PC-9 (cell line): ENCODE measurements at regions not wholly inside any gene's neighbourhood (a gene's known extent, or its start where the extent isn't known, plus 50 kb on each side); places are given as distances from the start of the nearest gene placed in this dataset.

Source experiments
- BruUV-seq: library from RNA; stranded (reverse); fragments of 400-500 nt; replicated peaks from 2 replicates; lab custom pipeline; 2021; lab: Mats Ljungman, UMichigan
- CTCF ChIA-PET: fragments of 300-600 bp; sonication (Branson Sonifier 250); formaldehyde crosslinking; loops from one replicate; lab custom pipeline; 2022; ENCODE audit warnings: antibody characterized with exemption; lab: Charles Lee
- POLR2A ChIA-PET: fragments of 300-600 bp; sonication (Branson Sonifier 250); formaldehyde crosslinking; loops from one replicate; lab custom pipeline; 2022; ENCODE audit warnings: antibody characterized with exemption; ENCODE audit not compliant: unreplicated experiment; lab: Charles Lee
- DNase-seq, 2 experiments: peaks; one replicate each; pipeline versions ENCODE4 v3.0.0 to v3.0.0-alpha.2; 2015 to 2022; ENCODE audit warnings: mixed read lengths in 1 of 2
- H2AFZ ChIP-seq: fragments of 200-600 bp; sonication (generic); 2 replicates; pipeline ENCODE4 v1.8.1; 2017; ENCODE audit warnings: antibody characterized with exemption
- H3F3A ChIP-seq: fragments of 200-600 bp; sonication (generic); 2 replicates; pipeline ENCODE4 v1.8.1; 2017; ENCODE audit warnings: antibody characterized with exemption, mild to moderate bottlenecking, low read depth; ENCODE audit not compliant: insufficient read depth
- H3K27ac ChIP-seq: fragments of 200-600 bp; sonication (generic); 2 replicates; pipeline ENCODE4 v1.6.1; 2016; ENCODE audit warnings: mixed run types
- H3K27me3 ChIP-seq: fragments of 200-600 bp; sonication (generic); 2 replicates; pipeline ENCODE4 v1.6.1; 2016; ENCODE audit warnings: low read depth, mixed run types; ENCODE audit not compliant: insufficient read depth
- H3K36me3 ChIP-seq: fragments of 200-600 bp; sonication (generic); 2 replicates; pipeline ENCODE4 v1.6.1; 2016; ENCODE audit warnings: low read depth, mixed run types
- H3K4me1 ChIP-seq: fragments of 200-600 bp; sonication (generic); replicated peaks from 2 replicates; pipeline ENCODE4 v1.6.1; 2016; ENCODE audit warnings: mixed run types; ENCODE audit not compliant: insufficient read depth
- H3K4me2 ChIP-seq: fragments of 200-600 bp; sonication (generic); 2 replicates; pipeline ENCODE4 v1.6.1; 2017; ENCODE audit warnings: mixed run types
- H3K4me3 ChIP-seq: fragments of 200-600 bp; sonication (generic); 2 replicates; pipeline ENCODE4 v1.6.1; 2016; ENCODE audit warnings: mixed run types
- H3K79me2 ChIP-seq: fragments of 200-600 bp; sonication (generic); 2 replicates; pipeline ENCODE4 v1.6.1; 2017; ENCODE audit warnings: low read depth, mixed run types
- H3K9me2 ChIP-seq: fragments of 200-600 bp; sonication (generic); 2 replicates; pipeline ENCODE4 v1.8.1; 2017; ENCODE audit warnings: mild to moderate bottlenecking; ENCODE audit not compliant: insufficient read depth
- H3K9me3 ChIP-seq: fragments of 200-600 bp; sonication (generic); 2 replicates; pipeline ENCODE4 v1.8.1; 2016; ENCODE audit warnings: low read depth; ENCODE audit not compliant: insufficient read depth
- H4K20me1 ChIP-seq: fragments of 200-600 bp; sonication (generic); 2 replicates; pipeline ENCODE4 v1.8.1; 2017; ENCODE audit not compliant: insufficient read depth
- CTCF ChIP-seq: fragments of 200-600 bp; sonication (generic); conservative IDR thresholded peaks from 2 replicates; pipeline ENCODE4 v1.6.1; 2017; ENCODE audit warnings: mixed run types, antibody characterized with exemption, mild to moderate bottlenecking, moderate library complexity
- EZH2 ChIP-seq: fragments of 200-600 bp; sonication (generic); IDR thresholded peaks from 2 replicates; pipeline ENCODE4 v1.8.0; 2017; ENCODE audit warnings: antibody characterized with exemption, low read depth
- intact Hi-C: fragments of 100-400 bp; cut with micrococcal nuclease; formaldehyde crosslinking; loops from one replicate; pipeline ENCODE4 v1.10.0; 2022; ENCODE audit not compliant: unreplicated experiment

GRCh38 chr3:132246212-132246611 lies 71.0 kb upstream of the ACP3 start:
- POLR2A ChIA-PET, result no interaction called here
- Histone ChIP-seq H4K20me1 (no peaks in the 10 kb centered on the region), H2AFZ (no peak overlapping the region), H3K9me2 (no peaks in the 10 kb centered on the region; the same call in 1 of the 2 replicates), H3K27ac (no peak overlapping the region), H3K4me3 (no peak overlapping the region), H3K9me3 (no peaks in the 10 kb centered on the region), H3K36me3 (no peaks in the 10 kb centered on the region), H3K79me2 (no peaks in the 10 kb centered on the region), H3F3A (no peaks in the 10 kb centered on the region), H3K27me3 (no peaks in the 10 kb centered on the region), H3K4me1 (no peaks in the 10 kb centered on the region), H3K4me2 (no peak overlapping the region)
- no peak for TF ChIP-seq EZH2
- BruUV-seq, result no TSS peak
- DNase-seq, result no peak
- CTCF ChIA-PET, result interaction anchor here (1.0 to 1.4 kb wide), 2 partner anchors 96 to 106 kb away, joined by 4 to 5 read pairs; no protein-coding TSS in a partner anchor
- intact Hi-C loops, result no loop called here

- H3K9me2 ChIP-seq, result no peaks in the 10 kb centered on the region; the same call in 1 of the 2 replicates
- no peak for DNase-seq
- H3K79me2 ChIP-seq, result no peaks in the 10 kb centered on the region
- no peak overlapping the region for H2AFZ ChIP-seq
- TF ChIP-seq EZH2 (no peak), CTCF (no peak)
- no peak overlapping the region for H3K4me2 ChIP-seq
- intact Hi-C loops, result no loop called here
- H4K20me1 ChIP-seq, result no peaks in the 10 kb centered on the region
- H3K36me3 ChIP-seq, result no peaks in the 10 kb centered on the region
- ChIA-PET CTCF (interaction anchor here (1.4 kb wide), 1 partner anchor 95 kb away, joined by 5 read pairs; no protein-coding TSS in a partner anchor), POLR2A (no interaction called here)
- H3K9me3 ChIP-seq, result no peaks in the 10 kb centered on the region
- BruUV-seq, result no TSS peak
- no peak overlapping the region for H3K27ac ChIP-seq
- no peaks in the 10 kb centered on the region for H3K4me1 ChIP-seq
- no peak overlapping the region for H3K4me3 ChIP-seq
- no peaks in the 10 kb centered on the region for H3K27me3 ChIP-seq
- H3F3A ChIP-seq, result no peaks in the 10 kb centered on the region
Observed at GRCh38 chr3:132247211-132247610, 70.0 kb upstream of the ACP3 start.

- H3K27ac ChIP-seq, result no peak overlapping the region
- no peaks in the 10 kb centered on the region for H3F3A ChIP-seq
- BruUV-seq, result no TSS peak
- no peak for DNase-seq
- H3K27me3 ChIP-seq, result no peaks in the 10 kb centered on the region
- intact Hi-C loops, result no loop called here
- no peak overlapping the region for H3K4me3 ChIP-seq
- no peak overlapping the region for H2AFZ ChIP-seq
- no peaks in the 10 kb centered on the region for H3K79me2 ChIP-seq
- no peak for TF ChIP-seq CTCF
- TF ChIP-seq EZH2, result no peak
- H3K4me1 ChIP-seq, result peaks cover 3% of the 10 kb centered on the region; the same call in 1 of the 2 replicates
- no peaks in the 10 kb centered on the region; the same call in 1 of the 2 replicates for H3K9me2 ChIP-seq
- no peaks in the 10 kb centered on the region for H3K9me3 ChIP-seq
- no peak overlapping the region for H3K4me2 ChIP-seq
- ChIA-PET CTCF (no interaction called here), POLR2A (no interaction called here)
- H3K36me3 ChIP-seq, result no peaks in the 10 kb centered on the region
- H4K20me1 ChIP-seq, result no peaks in the 10 kb centered on the region
Observed at GRCh38 chr3:132248490-132248889, 68.7 kb upstream of the ACP3 start.
